ENCODE measurements at regions not wholly inside any gene's neighbourhood (a gene's known extent, or its start where the extent isn't known, plus 50 kb on each side); places are given as distances from the start of the nearest gene placed in this dataset.

DNA sequence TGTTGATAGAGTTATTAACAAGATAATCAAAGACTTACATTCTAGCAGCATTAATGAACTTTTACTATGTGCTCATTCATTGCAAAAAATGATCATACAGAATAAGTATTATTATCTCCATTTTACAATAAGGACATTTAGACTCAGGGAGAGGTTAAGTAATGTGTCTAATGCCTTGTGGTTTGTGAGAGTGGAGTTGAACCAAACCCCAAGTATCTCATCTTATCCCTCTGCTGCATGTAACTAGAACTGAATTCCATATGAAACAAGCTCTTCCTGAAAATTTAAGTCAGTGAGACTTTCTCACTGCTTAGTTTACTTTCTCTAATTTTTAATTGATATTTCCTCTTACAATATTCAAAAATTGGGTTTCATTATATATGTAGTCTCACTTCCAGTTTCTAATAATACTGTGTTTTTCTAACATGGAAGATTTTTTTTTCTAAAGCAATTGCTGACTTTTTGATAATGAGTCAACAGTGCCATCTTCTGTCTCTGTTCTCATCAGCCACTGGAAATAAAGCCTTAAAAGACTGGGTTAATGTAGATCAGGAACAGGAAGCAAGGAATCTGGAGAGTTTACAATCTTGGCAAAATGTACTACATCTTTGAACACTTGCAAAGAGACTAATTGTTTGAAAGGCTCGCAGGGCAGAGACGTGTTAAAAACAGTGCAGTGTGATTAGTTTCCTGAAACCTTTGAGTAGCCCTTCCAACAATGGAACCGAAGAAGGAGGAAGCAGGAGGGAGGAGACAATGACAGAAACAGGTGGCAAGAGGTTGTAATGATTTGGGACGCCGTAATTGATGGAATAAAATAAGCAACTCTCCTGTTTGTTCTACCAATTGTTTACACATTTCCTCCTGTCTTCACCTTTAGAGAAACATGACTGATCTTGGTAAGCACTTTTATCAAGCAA, 567.6 kb downstream of the MRPL39 start:
- Histone ChIP-seq H3K4me1 (ENCODE audit: low read depth, poor library complexity, severe bottlenecking) (peaks cover 15% of the 10 kb centered on the region), H3K27ac (peak overlapping the region; percentile 4; the same call in 1 of the 2 replicates), H3K4me2 (peak overlapping the region; percentile 32), H2AFZ (ENCODE audit: low read depth) (peak overlapping the region; percentile 72), H3K4me3 (IDR thresholded peaks at IDR 0.05; ENCODE audit: insufficient read depth, low read depth, low read length) (no peak overlapping the region), H3K36me3 (ENCODE audit: insufficient read depth) (no peaks in the 10 kb centered on the region), H3K27me3 (ENCODE audit: insufficient read depth, low read depth) (no peaks in the 10 kb centered on the region), H4K20me1 (ENCODE audit: insufficient read depth) (no peaks in the 10 kb centered on the region), H3K79me2 (ENCODE audit: insufficient read depth, low read depth) (no peaks in the 10 kb centered on the region), H3K9ac (peak overlapping the region; percentile 19; the same call in 1 of the 2 replicates)
- TF ChIP-seq, protein P1, sequence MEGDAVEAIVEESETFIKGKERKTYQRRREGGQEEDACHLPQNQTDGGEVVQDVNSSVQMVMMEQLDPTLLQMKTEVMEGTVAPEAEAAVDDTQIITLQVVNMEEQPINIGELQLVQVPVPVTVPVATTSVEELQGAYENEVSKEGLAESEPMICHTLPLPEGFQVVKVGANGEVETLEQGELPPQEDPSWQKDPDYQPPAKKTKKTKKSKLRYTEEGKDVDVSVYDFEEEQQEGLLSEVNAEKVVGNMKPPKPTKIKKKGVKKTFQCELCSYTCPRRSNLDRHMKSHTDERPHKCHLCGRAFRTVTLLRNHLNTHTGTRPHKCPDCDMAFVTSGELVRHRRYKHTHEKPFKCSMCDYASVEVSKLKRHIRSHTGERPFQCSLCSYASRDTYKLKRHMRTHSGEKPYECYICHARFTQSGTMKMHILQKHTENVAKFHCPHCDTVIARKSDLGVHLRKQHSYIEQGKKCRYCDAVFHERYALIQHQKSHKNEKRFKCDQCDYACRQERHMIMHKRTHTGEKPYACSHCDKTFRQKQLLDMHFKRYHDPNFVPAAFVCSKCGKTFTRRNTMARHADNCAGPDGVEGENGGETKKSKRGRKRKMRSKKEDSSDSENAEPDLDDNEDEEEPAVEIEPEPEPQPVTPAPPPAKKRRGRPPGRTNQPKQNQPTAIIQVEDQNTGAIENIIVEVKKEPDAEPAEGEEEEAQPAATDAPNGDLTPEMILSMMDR (conservative IDR thresholded peaks at IDR 0.05; ENCODE audit: low read depth, low read length) = peak; percentile 81

DNA sequence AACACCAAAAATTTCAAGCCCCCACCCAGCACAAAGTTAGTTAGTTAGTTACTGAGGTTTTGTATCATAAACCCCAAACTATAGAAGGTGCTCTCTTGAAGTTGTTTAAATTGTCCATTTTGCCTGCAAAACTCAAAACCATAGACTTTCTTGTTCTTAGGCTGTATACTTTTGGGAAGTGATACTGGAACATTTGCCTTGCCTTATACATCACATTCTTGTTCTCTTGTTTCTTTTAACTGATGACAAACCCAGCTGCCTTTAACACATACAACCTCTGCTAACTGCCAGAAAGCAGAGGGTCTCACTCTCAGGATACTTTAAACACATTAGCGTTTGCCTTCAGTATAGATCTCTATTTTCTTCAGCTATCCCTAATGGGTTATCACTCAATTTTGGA, 570.5 kb downstream of the MRPL39 start:
- Histone ChIP-seq H3K4me1 (ENCODE audit: low read depth, poor library complexity, severe bottlenecking) (peaks cover 15% of the 10 kb centered on the region), H3K27ac (no peak overlapping the region), H4K20me1 (ENCODE audit: insufficient read depth) (no peaks in the 10 kb centered on the region), H3K9ac (no peak overlapping the region), H3K4me2 (no peak overlapping the region), H3K4me3 (IDR thresholded peaks at IDR 0.05; ENCODE audit: insufficient read depth, low read depth, low read length) (no peak overlapping the region), H3K36me3 (ENCODE audit: insufficient read depth) (no peaks in the 10 kb centered on the region), H2AFZ (ENCODE audit: low read depth) (no peak overlapping the region), H3K79me2 (ENCODE audit: insufficient read depth, low read depth) (no peaks in the 10 kb centered on the region), H3K27me3 (ENCODE audit: insufficient read depth, low read depth) (no peaks in the 10 kb centered on the region)
- TF ChIP-seq, protein P1 (conservative IDR thresholded peaks at IDR 0.05; ENCODE audit: low read depth, low read length) = no peak

DNA sequence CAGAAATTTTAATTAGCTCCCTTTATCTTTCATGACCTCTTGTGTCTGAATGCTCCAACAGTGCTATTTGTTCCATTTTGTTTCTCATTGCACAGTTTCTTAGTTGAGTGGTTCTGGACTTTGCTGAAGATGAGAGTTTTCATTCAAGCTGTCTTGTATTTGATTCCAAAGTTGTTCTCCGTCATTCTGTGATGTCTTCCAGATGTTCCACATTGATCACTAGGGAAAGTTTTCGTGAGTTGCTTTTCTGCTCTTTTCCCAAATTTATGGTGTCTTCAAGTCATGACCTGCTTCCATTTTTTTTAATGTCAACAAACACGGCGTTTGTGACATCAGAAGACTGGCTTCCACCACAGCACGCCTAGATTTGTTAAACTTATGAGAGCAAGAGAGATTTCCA, 575.5 kb downstream of the MRPL39 start:
- H3K27ac ChIP-seq = no peak overlapping the region
- H4K20me1 ChIP-seq (ENCODE audit: insufficient read depth) = no peaks in the 10 kb centered on the region
- no peaks in the 10 kb centered on the region for H3K27me3 ChIP-seq (ENCODE audit: insufficient read depth, low read depth)
- H3K79me2 ChIP-seq (ENCODE audit: insufficient read depth, low read depth) = no peaks in the 10 kb centered on the region
- no peak overlapping the region for H3K9ac ChIP-seq
- H3K4me1 ChIP-seq (ENCODE audit: low read depth, poor library complexity, severe bottlenecking) = no peaks in the 10 kb centered on the region
- H3K4me3 ChIP-seq (IDR thresholded peaks at IDR 0.05; ENCODE audit: insufficient read depth, low read depth, low read length) = no peak overlapping the region
- TF ChIP-seq, protein P1 (conservative IDR thresholded peaks at IDR 0.05; ENCODE audit: low read depth, low read length) = no peak
- H3K36me3 ChIP-seq (ENCODE audit: insufficient read depth) = no peaks in the 10 kb centered on the region
- no peak overlapping the region for H2AFZ ChIP-seq (ENCODE audit: low read depth)
- no peak overlapping the region for H3K4me2 ChIP-seq

DNA sequence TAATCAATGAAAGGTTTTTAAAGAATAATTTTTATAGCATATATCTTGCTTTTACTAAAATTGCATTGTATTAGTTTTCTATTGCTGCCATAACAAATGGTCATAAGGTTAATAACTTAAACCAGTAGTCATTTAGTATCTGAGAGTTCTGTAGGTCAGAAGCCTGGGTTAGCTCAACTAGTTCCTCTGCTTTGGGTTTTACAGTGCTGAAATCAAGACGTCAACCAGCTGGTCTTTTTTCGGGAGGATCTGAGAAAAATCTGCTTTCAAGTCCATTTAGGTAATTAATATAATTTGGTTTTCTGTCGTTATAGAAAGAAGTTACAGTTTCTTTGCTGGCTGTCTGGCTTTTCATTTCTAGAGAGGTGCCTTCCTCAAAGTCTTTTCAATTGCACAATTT, 577.7 kb downstream of the MRPL39 start:
- Histone ChIP-seq H3K4me3 (IDR thresholded peaks at IDR 0.05; ENCODE audit: insufficient read depth, low read depth, low read length) (no peak overlapping the region), H3K36me3 (ENCODE audit: insufficient read depth) (no peaks in the 10 kb centered on the region), H3K79me2 (ENCODE audit: insufficient read depth, low read depth) (no peaks in the 10 kb centered on the region), H2AFZ (ENCODE audit: low read depth) (no peak overlapping the region), H4K20me1 (ENCODE audit: insufficient read depth) (no peaks in the 10 kb centered on the region), H3K27me3 (ENCODE audit: insufficient read depth, low read depth) (no peaks in the 10 kb centered on the region), H3K27ac (no peak overlapping the region), H3K4me1 (ENCODE audit: low read depth, poor library complexity, severe bottlenecking) (no peaks in the 10 kb centered on the region), H3K4me2 (no peak overlapping the region), H3K9ac (no peak overlapping the region)
- TF ChIP-seq, protein P1 (conservative IDR thresholded peaks at IDR 0.05; ENCODE audit: low read depth, low read length) = no peak
